ENCODE measurements at regions not wholly inside any gene's neighbourhood (a gene's known extent, or its start where the extent isn't known, plus 50 kb on each side); places are given as distances from the start of the nearest gene placed in this dataset.

- CTCF ChIA-PET = no interaction called here
- no peaks in the 10 kb centered on the region for H3K36me3 Mint-ChIP-seq (ENCODE audit: low read depth)
Measured at GRCh38 chr7:131628634-131629033, 72.2 kb upstream of the PODXL start.

DNA sequence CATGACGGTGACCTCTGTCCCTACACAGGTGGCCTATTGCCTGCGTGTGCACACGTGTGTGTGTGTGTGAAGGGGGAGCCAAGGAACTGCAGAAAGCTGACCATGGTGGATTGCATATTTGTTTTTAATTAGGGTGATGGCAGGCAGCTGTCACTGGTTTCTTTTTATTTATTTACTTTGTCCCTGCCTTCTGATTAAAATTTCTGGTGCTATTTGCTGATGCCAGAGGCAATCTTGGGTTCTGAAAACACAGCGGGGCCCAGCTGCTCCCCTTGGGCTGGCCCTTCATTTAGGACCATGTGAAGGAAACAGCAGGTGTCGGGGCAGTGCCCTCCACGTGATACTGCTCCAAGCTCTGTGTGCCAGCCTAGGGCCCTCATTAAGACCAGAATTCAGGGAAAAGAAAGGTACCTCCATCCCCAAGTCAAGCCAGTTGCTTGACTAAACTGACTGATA, 71.3 kb upstream of the PODXL start:
- ATAC-seq (ENCODE audit: poor library complexity) (no peak), DNase-seq (no peak)
- H3K9me3 ChIP-seq (ENCODE audit: control insufficient read depth in 1 of 2, insufficient read depth in 1 of 2, low read length in 2 of 2) = no peaks in the 10 kb centered on the region
- H3K36me3 ChIP-seq (ENCODE audit: insufficient read depth, low read length) = no peaks in the 10 kb centered on the region
- TF ChIP-seq CTCF (IDR thresholded peaks at IDR 0.05) = no peak
- no peak overlapping the region for H3K4me3 ChIP-seq (ENCODE audit: low read length)
- H3K36me3 Mint-ChIP-seq (ENCODE audit: low read depth) = no peaks in the 10 kb centered on the region
- peaks cover 4% of the 10 kb centered on the region for H3K27me3 Mint-ChIP-seq
- H3K4me3 Mint-ChIP-seq = no peak overlapping the region
- ChIA-PET POLR2A (no interaction called here), CTCF (interaction anchor here (1.1 kb wide), 1 partner anchor 11 kb away, joined by 3 read pairs; no protein-coding TSS in a partner anchor)
- H3K4me1 Mint-ChIP-seq (ENCODE audit: low read depth) = no peaks in the 10 kb centered on the region
- no peaks in the 10 kb centered on the region for H3K27me3 ChIP-seq (ENCODE audit: control insufficient read depth in 1 of 2, insufficient read depth in 2 of 2, low read length in 2 of 2)
- no peaks in the 10 kb centered on the region for H3K4me1 ChIP-seq (ENCODE audit: insufficient read depth, low read length)
- no peak overlapping the region for H3K27ac Mint-ChIP-seq
- intact Hi-C loops (cut with DNase I, micrococcal nuclease) = no loop called here
- no peaks in the 10 kb centered on the region for H3K9me3 Mint-ChIP-seq
- no peak overlapping the region for H3K27ac ChIP-seq (ENCODE audit: low read depth in 1 of 2, low read length in 2 of 2)

More at GRCh38 chr7:131628634-131629033, 72.2 kb upstream of the PODXL start:
- H3K4me3 Mint-ChIP-seq = no peak overlapping the region
- no peak for DNase-seq
- peaks cover 4% of the 10 kb centered on the region for H3K27me3 Mint-ChIP-seq
- POLR2A ChIA-PET = no interaction called here
- TF ChIP-seq CTCF (IDR thresholded peaks at IDR 0.05) = no peak
- no peaks in the 10 kb centered on the region for H3K9me3 ChIP-seq (ENCODE audit: control insufficient read depth in 1 of 2, insufficient read depth in 1 of 2, low read length in 2 of 2)
- H3K9me3 Mint-ChIP-seq = no peaks in the 10 kb centered on the region
- no peaks in the 10 kb centered on the region for H3K4me1 ChIP-seq (ENCODE audit: insufficient read depth, low read length)
- no peaks in the 10 kb centered on the region for H3K36me3 ChIP-seq (ENCODE audit: insufficient read depth, low read length)
- no peak for ATAC-seq (ENCODE audit: poor library complexity)
- no peaks in the 10 kb centered on the region for H3K27me3 ChIP-seq (ENCODE audit: control insufficient read depth in 1 of 2, insufficient read depth in 2 of 2, low read length in 2 of 2)
- H3K4me3 ChIP-seq (ENCODE audit: low read length) = no peak overlapping the region
- H3K4me1 Mint-ChIP-seq (ENCODE audit: low read depth) = no peaks in the 10 kb centered on the region
- intact Hi-C loops (cut with DNase I, micrococcal nuclease) = no loop called here
- no peak overlapping the region for H3K27ac ChIP-seq (ENCODE audit: low read depth in 1 of 2, low read length in 2 of 2)
- H3K27ac Mint-ChIP-seq = no peak overlapping the region

DNA sequence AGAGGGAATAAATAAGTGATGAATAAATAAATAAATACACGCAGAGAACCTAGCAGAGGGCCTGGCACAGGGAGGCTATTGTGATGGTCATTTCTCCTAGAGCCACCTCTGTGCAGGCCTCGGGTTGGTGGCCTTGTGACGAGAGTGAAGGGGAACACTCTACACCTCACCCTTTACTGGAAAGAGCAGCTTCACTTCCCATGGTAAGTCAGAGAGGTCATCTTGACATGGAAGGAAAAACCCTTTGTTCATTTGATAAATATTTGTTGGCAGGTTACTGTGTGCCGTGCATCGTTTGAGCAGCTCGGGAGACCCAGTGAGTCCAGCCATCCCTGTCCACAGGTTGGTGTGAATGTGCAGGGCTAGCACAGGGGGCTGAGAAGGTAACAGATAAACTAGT, 70.2 kb upstream of the PODXL start:
- Histone ChIP-seq H3K27ac (ENCODE audit: low read depth in 1 of 2, low read length in 2 of 2) (no peak overlapping the region), H3K4me1 (ENCODE audit: insufficient read depth, low read length) (no peaks in the 10 kb centered on the region), H3K27me3 (ENCODE audit: control insufficient read depth in 1 of 2, insufficient read depth in 2 of 2, low read length in 2 of 2) (no peaks in the 10 kb centered on the region), H3K4me3 (ENCODE audit: low read length) (no peak overlapping the region), H3K9me3 (ENCODE audit: control insufficient read depth in 1 of 2, insufficient read depth in 1 of 2, low read length in 2 of 2) (no peaks in the 10 kb centered on the region), H3K36me3 (ENCODE audit: insufficient read depth, low read length) (no peaks in the 10 kb centered on the region)
- Mint-ChIP-seq H3K27me3 (peaks cover 4% of the 10 kb centered on the region), H3K4me3 (no peak overlapping the region), H3K4me1 (ENCODE audit: low read depth) (no peaks in the 10 kb centered on the region), H3K9me3 (no peaks in the 10 kb centered on the region), H3K27ac (no peak overlapping the region), H3K36me3 (ENCODE audit: low read depth) (no peaks in the 10 kb centered on the region)
- POLR2A ChIA-PET = no interaction called here
- CTCF ChIA-PET = no interaction called here
- ATAC-seq (ENCODE audit: poor library complexity) (no peak), DNase-seq (no peak)
- intact Hi-C loops (cut with DNase I, micrococcal nuclease) = no loop called here
- no peak for TF ChIP-seq CTCF (IDR thresholded peaks at IDR 0.05)
